ENCODE measurements at regions not wholly inside any gene's neighbourhood (a gene's known extent, or its start where the extent isn't known, plus 50 kb on each side); places are given as distances from the start of the nearest gene placed in this dataset.

GRCh38 chr9:97160255-97160654, 121.3 kb upstream of the CTSV start:
- POLR2A ChIA-PET, result no interaction called here
- Mint-ChIP-seq H3K27me3 (ENCODE audit: low read depth) (no peaks in the 10 kb centered on the region), H3K36me3 (peaks cover 77% of the 10 kb centered on the region), H3K4me1 (no peaks in the 10 kb centered on the region), H3K9me3 (peaks cover 4% of the 10 kb centered on the region; the same call in 1 of the 2 replicates), H3K27ac (no peak overlapping the region), H3K4me3 (no peak overlapping the region)
- DNase-seq (ENCODE audit: low spot score) (no peak), ATAC-seq (no peak)
- CTCF ChIA-PET, result no interaction called here
- TF ChIP-seq MYBL2 (CRISPR knock-in tag; IDR thresholded peaks at IDR 0.05), result no peak
- TF ChIP-seq TCF7 (CRISPR knock-in tag; IDR thresholded peaks at IDR 0.05; ENCODE audit: low read depth), result no peak
- TF ChIP-seq IRF1 (CRISPR knock-in tag; IDR thresholded peaks at IDR 0.05), result no peak
- TF ChIP-seq HMGXB4 (CRISPR knock-in tag; IDR thresholded peaks at IDR 0.05), result no peak
- no peak for TF ChIP-seq CREB1 (CRISPR knock-in tag; IDR thresholded peaks at IDR 0.05)
- no peak for TF ChIP-seq HMGA2 (CRISPR knock-in tag; IDR thresholded peaks at IDR 0.05)
- no peak for TF ChIP-seq ARID4B (CRISPR knock-in tag; IDR thresholded peaks at IDR 0.05; ENCODE audit: borderline replicate concordance)
- no peak for TF ChIP-seq PRDM15 (CRISPR knock-in tag; IDR thresholded peaks at IDR 0.05)
- TF ChIP-seq CTCF (IDR thresholded peaks at IDR 0.05), result no peak
- no peak for TF ChIP-seq ZNF396 (CRISPR knock-in tag; IDR thresholded peaks at IDR 0.05; ENCODE audit: borderline replicate concordance)
- no peak for TF ChIP-seq ZSCAN18 (CRISPR knock-in tag; IDR thresholded peaks at IDR 0.05)
- TF ChIP-seq MXD4 (CRISPR knock-in tag; IDR thresholded peaks at IDR 0.05; ENCODE audit: borderline replicate concordance), result no peak
- no peak for TF ChIP-seq NR1H2 (CRISPR knock-in tag; IDR thresholded peaks at IDR 0.05)
- TF ChIP-seq JUN (CRISPR knock-in tag; IDR thresholded peaks at IDR 0.05), result no peak
- TF ChIP-seq FOXP4 (CRISPR knock-in tag; IDR thresholded peaks at IDR 0.05), result no peak
- no peak for TF ChIP-seq ERG (CRISPR knock-in tag; IDR thresholded peaks at IDR 0.05)
- TF ChIP-seq PREB (CRISPR knock-in tag; IDR thresholded peaks at IDR 0.05; ENCODE audit: borderline replicate concordance), result no peak
- TF ChIP-seq ZNF219 (CRISPR knock-in tag; IDR thresholded peaks at IDR 0.05; ENCODE audit: borderline replicate concordance), result no peak
- no peak for TF ChIP-seq GRHL2 (CRISPR knock-in tag; IDR thresholded peaks at IDR 0.05; ENCODE audit: insufficient replicate concordance, severe bottlenecking)

All from WTC11 (cell line).